ENCODE measurements at regions not wholly inside any gene's neighbourhood (a gene's known extent, or its start where the extent isn't known, plus 50 kb on each side); places are given as distances from the start of the nearest gene placed in this dataset.

DNA sequence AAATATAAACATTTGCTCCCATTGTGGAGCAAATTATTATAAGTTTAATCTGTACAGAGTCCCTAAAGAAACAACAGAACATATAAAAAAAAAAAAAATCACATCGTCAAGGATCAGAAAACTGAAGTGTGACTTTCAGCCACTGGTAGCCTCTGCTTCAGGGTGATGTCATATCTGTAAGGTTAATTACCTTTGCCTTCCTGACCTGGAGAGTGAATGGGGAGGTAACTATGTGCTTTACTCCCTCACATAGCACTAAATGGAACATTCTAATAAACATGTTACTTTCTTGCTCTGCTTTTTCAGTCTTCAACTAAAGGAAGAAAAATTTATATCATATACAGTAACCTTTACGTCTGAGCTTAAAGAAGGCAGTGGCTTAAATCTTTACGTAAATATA is 70.3 kb upstream of the TRPM3 start:
- no peak overlapping the region for H2AFZ ChIP-seq (ENCODE audit: low read depth, low read length)
- H3K36me3 ChIP-seq (ENCODE audit: control insufficient read depth in 2 of 2, extremely low read depth in 1 of 2, insufficient read depth in 2 of 2, low read length in 2 of 2): no peaks in the 10 kb centered on the region
- no TSS peak for BruUV-seq (replicated peaks)
- POLR2A ChIA-PET: no interaction called here
- H3K9me1 ChIP-seq (replicated peaks; ENCODE audit: control insufficient read depth, extremely low read depth, insufficient read depth, low read length): no peaks in the 10 kb centered on the region
- H4K20me1 ChIP-seq (replicated peaks; ENCODE audit: control insufficient read depth, extremely low read depth, insufficient read depth, low read length): no peaks in the 10 kb centered on the region
- H3K4me2 ChIP-seq (ENCODE audit: insufficient read depth, low read length): no peak overlapping the region
- TF ChIP-seq, protein P1, sequence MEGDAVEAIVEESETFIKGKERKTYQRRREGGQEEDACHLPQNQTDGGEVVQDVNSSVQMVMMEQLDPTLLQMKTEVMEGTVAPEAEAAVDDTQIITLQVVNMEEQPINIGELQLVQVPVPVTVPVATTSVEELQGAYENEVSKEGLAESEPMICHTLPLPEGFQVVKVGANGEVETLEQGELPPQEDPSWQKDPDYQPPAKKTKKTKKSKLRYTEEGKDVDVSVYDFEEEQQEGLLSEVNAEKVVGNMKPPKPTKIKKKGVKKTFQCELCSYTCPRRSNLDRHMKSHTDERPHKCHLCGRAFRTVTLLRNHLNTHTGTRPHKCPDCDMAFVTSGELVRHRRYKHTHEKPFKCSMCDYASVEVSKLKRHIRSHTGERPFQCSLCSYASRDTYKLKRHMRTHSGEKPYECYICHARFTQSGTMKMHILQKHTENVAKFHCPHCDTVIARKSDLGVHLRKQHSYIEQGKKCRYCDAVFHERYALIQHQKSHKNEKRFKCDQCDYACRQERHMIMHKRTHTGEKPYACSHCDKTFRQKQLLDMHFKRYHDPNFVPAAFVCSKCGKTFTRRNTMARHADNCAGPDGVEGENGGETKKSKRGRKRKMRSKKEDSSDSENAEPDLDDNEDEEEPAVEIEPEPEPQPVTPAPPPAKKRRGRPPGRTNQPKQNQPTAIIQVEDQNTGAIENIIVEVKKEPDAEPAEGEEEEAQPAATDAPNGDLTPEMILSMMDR (IDR thresholded peaks at IDR 0.05; ENCODE audit: extremely low read depth in 1 of 2, insufficient read depth in 1 of 2, low read depth in 1 of 2, low read length in 2 of 2): no peak
- TF ChIP-seq MYC (IDR thresholded peaks at IDR 0.05; ENCODE audit: low read depth, low read length) (no peak), EZH2 (IDR thresholded peaks at IDR 0.05; ENCODE audit: borderline replicate concordance, low read depth, low read length, severe bottlenecking) (no peak), FOS (IDR thresholded peaks at IDR 0.05; ENCODE audit: borderline replicate concordance, insufficient read depth, low read length) (no peak), POLR2AphosphoS5 (IDR thresholded peaks at IDR 0.05; ENCODE audit: insufficient read depth, low read depth, low read length) (no peak), POLR2A (IDR thresholded peaks at IDR 0.05; ENCODE audit: low read depth, low read length) (no peak), GATA2 (IDR thresholded peaks at IDR 0.05; ENCODE audit: insufficient read depth, insufficient read length, low read depth, low read length) (no peak), JUN (IDR thresholded peaks at IDR 0.05; ENCODE audit: borderline replicate concordance, insufficient read depth, insufficient read length, low read depth) (no peak)
- TF ChIP-seq, protein P2, sequence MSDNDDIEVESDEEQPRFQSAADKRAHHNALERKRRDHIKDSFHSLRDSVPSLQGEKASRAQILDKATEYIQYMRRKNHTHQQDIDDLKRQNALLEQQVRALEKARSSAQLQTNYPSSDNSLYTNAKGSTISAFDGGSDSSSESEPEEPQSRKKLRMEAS (IDR thresholded peaks at IDR 0.05; ENCODE audit: insufficient read depth, insufficient read length): no peak
- FAIRE-seq (no peak), DNase-seq (ENCODE audit: low read depth, low spot score) (no peak)
- H3K4me1 ChIP-seq (ENCODE audit: control insufficient read depth, extremely low read depth, insufficient read depth, low read length): no peaks in the 10 kb centered on the region
- no peaks in the 10 kb centered on the region for H3K9me3 ChIP-seq (replicated peaks; ENCODE audit: control insufficient read depth, insufficient read depth, low read length)
- CTCF ChIA-PET: no interaction called here
- H3K79me2 ChIP-seq (ENCODE audit: control insufficient read depth, insufficient read depth, low read length): no peaks in the 10 kb centered on the region
- H3K4me3 ChIP-seq (replicated peaks in 1 of 3; ENCODE audit: insufficient read depth in 1 of 3, low read depth in 1 of 3, low read length in 3 of 3): no peak overlapping the region
- H3K27ac ChIP-seq (ENCODE audit: insufficient read depth, low read depth, low read length): no peak overlapping the region
- no peak overlapping the region for H3K9ac ChIP-seq (replicated peaks; ENCODE audit: extremely low read depth, insufficient read depth, low read length)
- H3K27me3 ChIP-seq (ENCODE audit: control insufficient read depth in 2 of 2, insufficient read depth in 2 of 2, low read length in 2 of 2): peaks cover 0 to 4% of the 10 kb centered on the region in 2 experiments
- intact Hi-C loops (cut with micrococcal nuclease) (no loop called here), dilution Hi-C loops (cut with MboI; ENCODE audit: extremely low pct_ligation_motif_present, low sequenced_read_pairs) (no loop called here)

All from endothelial cell of umbilical vein (primary cell).